HAP-1 (cell line): ENCODE measurements at regions not wholly inside any gene's neighbourhood (a gene's known extent, or its start where the extent isn't known, plus 50 kb on each side); places are given as distances from the start of the nearest gene placed in this dataset.

ENCODE experiments used
- DNase-seq, 2 experiments: peaks; one replicate each; pipeline ENCODE4 v3.0.0-alpha.2; 2016 to 2020; ENCODE audit warnings: low spot score in 2 of 2
- H3K27me3 ChIP-seq: fragments of 250-450 bp; sonication (Bioruptor Pico); 2 replicates; pipeline ENCODE4 v1.5.1; 2020; ENCODE audit warnings: low read depth, mild to moderate bottlenecking, moderate library complexity
- H3K36me3 ChIP-seq: fragments of 250-450 bp; sonication (Bioruptor Pico); replicated peaks from 2 replicates; pipeline ENCODE4 v1.5.1; 2020; ENCODE audit warnings: mild to moderate bottlenecking
- H3K4me1 ChIP-seq: fragments of 250-450 bp; sonication (Bioruptor Pico); 2 replicates; pipeline ENCODE4 v1.5.1; 2020; ENCODE audit warnings: mild to moderate bottlenecking
- H3K4me3 ChIP-seq: fragments of 250-450 bp; sonication (Bioruptor Pico); 2 replicates; pipeline ENCODE4 v1.5.1; 2020; ENCODE audit warnings: mild to moderate bottlenecking, moderate library complexity
- H3K9me3 ChIP-seq: fragments of 250-450 bp; sonication (Bioruptor Pico); 2 replicates; pipeline ENCODE4 v1.5.1; 2020; ENCODE audit warnings: mild to moderate bottlenecking, moderate library complexity
- in situ Hi-C: fragments of 300-500 bp; cut with MboI; formaldehyde crosslinking; loops from 3 replicates; pipeline ENCODE4 v1.14.3; 2020; ENCODE audit warnings: low sequenced_read_pairs, inconsistent platforms, mixed read lengths

DNA sequence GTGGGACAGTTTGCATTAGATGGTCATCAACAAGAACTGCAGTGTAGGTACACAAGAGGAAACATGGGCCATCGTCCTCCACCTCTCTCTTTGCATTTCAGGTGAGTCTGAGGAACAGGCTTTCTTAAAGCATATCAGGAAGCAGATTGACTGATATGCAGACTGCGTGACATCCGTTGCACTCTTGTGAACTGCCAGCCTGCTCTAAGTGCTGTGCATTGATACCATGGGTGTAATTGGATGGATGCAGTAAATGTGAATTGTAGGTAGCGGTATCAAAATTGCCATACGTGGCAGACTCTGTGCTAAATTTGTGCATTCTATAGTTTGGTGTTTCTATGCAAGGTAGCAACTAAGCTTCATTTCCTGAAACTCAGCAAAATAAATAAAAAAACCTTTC, 1008.3 kb downstream of the EFNB2 start:
- Histone ChIP-seq H3K36me3 (no peaks in the 10 kb centered on the region), H3K4me1 (no peaks in the 10 kb centered on the region), H3K27me3 (no peaks in the 10 kb centered on the region), H3K9me3 (no peaks in the 10 kb centered on the region), H3K4me3 (no peak overlapping the region)
- DNase-seq: no peak
- in situ Hi-C loops: no loop called here

DNA sequence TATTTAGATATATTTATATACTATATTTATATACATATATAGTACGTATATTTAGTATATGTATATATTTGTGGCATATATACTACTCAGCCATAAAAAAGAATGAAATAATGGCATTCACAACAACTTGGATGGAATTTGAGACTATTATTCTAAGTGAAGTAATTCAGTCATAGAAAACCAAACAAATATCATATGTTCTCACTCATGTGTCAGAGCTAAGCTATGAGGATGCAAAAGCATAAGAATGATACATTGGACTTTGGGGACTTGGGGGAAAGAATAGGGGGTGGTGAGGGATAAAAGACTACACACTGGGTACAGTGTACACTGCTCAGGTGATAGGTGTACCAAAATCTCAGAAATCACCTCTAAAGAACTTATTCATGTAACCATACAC, 1015.7 kb downstream of the EFNB2 start:
- Histone ChIP-seq H3K27me3 (no peaks in the 10 kb centered on the region), H3K36me3 (no peaks in the 10 kb centered on the region), H3K4me3 (no peak overlapping the region), H3K4me1 (no peaks in the 10 kb centered on the region), H3K9me3 (no peaks in the 10 kb centered on the region)
- in situ Hi-C loops: no loop called here
- no peak for DNase-seq

DNA sequence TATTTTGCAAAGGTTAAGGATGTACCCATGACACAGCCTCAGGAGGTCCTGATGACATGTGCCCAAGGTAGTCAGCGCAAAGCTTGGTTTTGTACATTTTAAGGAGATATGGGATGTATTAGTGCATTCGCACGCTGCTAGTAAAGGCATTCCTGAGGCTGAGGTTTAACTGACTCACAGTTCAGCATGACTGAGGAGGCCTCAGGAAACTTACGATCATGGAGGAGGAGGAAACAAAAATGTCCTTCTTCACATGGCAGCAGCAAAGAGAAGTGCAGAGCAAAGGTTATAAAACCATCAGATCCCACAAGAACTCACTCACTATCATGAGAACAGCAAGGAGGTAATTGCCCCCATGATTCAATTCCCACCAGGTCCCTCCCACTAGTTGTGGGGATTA, 1017.4 kb downstream of the EFNB2 start:
- Histone ChIP-seq H3K4me3 (no peak overlapping the region), H3K4me1 (no peaks in the 10 kb centered on the region), H3K36me3 (no peaks in the 10 kb centered on the region), H3K27me3 (no peaks in the 10 kb centered on the region), H3K9me3 (no peaks in the 10 kb centered on the region)
- no peak for DNase-seq
- in situ Hi-C loops: no loop called here

DNA sequence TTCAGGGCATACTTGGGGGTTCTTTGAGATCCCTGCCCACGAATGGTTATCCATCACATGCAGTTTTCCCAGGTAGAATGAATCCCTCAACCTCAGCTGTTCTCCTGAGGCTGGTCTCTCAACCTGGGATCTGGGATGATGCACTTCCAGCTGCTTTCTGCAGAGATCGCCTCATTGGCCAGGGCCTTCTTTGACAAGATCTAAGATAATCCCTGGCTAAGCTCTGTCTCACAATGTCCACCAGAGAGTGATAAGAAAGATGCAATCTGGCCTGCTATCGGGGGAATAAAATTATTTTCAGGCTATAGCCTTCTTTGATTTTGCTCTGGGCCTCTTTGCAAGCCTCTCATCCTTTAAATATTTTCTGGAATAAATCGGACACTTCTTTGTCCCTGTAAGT, 1021.1 kb downstream of the EFNB2 start:
- no peak for DNase-seq
- no peaks in the 10 kb centered on the region for H3K36me3 ChIP-seq
- no peaks in the 10 kb centered on the region for H3K9me3 ChIP-seq
- no peaks in the 10 kb centered on the region for H3K4me1 ChIP-seq
- H3K4me3 ChIP-seq: no peak overlapping the region
- in situ Hi-C loops: no loop called here
- H3K27me3 ChIP-seq: no peaks in the 10 kb centered on the region

DNA sequence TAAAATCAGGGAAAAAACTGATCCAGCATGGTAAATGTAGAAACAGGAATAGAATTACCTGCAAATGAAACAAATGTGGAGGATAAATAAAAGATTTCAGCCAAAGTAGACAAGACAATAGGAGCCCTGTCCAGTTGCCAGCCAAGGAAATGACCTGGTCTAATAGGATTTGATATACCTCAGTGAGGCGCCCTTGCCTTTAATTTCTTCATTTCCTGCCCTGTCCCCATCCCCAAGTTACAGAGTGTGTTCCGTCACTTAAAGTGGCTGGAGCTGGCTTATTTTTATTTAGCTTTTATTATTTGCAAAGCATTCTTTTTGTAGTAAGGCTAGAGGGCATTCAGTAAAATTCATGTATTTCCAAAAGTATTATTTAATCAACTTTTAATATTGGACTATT, 1022.0 kb downstream of the EFNB2 start:
- no peak for DNase-seq
- Histone ChIP-seq H3K9me3 (no peaks in the 10 kb centered on the region), H3K36me3 (no peaks in the 10 kb centered on the region), H3K27me3 (no peaks in the 10 kb centered on the region), H3K4me3 (no peak overlapping the region), H3K4me1 (no peaks in the 10 kb centered on the region)
- in situ Hi-C loops: no loop called here

DNA sequence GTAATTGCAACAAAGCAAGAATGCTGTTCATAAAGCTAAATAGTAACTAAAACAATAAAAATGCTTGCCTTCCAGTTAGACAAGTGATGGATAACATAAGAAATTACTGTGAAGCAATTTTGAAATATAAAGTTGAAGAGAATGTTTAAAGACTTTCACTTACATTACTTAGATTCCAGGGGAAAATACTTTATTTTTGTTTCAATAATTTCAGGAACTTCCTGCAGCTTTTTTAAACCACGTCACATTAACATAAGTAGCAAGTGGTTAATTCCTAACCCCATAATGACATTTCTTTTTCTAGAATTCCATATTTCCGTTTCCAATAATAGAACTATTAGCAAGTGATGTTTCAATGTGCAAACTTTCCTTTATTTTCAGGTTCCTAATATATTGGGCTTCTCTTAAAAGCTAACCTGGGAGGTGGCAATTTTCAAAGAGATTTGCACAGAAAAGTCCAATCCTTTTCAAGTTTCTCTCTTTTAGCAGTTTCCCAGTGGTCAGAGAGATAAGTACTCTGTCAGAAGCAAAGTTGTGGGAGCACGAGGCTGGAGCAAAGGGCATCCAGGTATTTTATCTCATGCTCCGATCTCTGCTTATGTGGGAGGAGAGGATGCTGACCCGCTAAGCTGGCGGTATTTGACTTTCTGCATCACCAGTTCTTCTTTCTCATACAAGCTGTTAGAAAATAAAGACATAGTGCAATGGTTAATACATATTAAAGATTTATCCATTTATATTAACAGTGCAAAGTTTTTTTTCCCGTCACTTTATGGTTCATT, 1025.3 kb downstream of the EFNB2 start:
- Histone ChIP-seq H3K27me3 (no peaks in the 10 kb centered on the region), H3K4me3 (no peak overlapping the region), H3K36me3 (no peaks in the 10 kb centered on the region), H3K4me1 (no peaks in the 10 kb centered on the region), H3K9me3 (no peaks in the 10 kb centered on the region)
- in situ Hi-C loops: no loop called here
- DNase-seq: no peak

DNA sequence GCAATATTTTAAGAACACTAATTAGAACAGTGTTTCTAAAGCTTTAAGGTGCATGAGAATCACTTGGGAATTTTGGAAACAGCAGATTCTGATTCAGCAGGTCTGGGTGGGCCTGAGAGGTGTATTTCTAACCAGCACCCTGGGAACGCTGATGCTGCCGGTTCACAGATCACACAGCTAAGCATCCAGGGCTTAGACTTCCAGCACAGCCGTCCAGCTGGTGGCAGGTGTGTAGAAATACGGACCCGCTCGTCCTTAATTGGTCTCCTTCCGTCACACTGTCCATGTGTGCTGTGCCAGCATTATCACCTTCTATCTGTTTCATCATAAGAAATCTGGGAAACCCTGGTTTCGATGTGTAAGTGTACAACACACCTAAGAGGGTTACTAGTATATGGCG, 1029.0 kb downstream of the EFNB2 start:
- no peak overlapping the region for H3K4me3 ChIP-seq
- in situ Hi-C loops: no loop called here

DNA sequence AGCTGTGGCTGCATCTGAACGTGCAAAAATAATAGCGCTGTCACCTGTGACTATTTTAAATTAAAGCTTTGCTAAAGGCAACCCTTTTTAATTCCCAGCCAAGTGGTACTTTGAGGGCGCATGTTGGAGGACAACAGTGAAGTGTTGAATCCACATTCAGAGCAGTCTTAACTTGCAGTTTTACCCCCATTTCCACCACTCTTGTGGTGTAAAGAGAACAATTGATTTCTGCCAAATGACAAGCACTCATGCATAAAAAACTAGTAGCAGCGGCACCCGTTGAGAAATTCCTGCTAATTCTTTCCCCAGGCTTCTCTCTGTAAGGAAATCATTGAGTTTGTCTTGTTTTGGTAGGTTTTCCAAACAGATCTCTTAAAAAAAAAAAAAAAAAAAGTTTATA, 1033.3 kb downstream of the EFNB2 start:
- in situ Hi-C loops: no loop called here

More for the DNA sequence above, 1029.0 kb downstream of the EFNB2 start:
- Histone ChIP-seq H3K9me3 (no peaks in the 10 kb centered on the region), H3K27me3 (no peaks in the 10 kb centered on the region), H3K36me3 (no peaks in the 10 kb centered on the region), H3K4me1 (no peaks in the 10 kb centered on the region)
- DNase-seq: no peak

DNA sequence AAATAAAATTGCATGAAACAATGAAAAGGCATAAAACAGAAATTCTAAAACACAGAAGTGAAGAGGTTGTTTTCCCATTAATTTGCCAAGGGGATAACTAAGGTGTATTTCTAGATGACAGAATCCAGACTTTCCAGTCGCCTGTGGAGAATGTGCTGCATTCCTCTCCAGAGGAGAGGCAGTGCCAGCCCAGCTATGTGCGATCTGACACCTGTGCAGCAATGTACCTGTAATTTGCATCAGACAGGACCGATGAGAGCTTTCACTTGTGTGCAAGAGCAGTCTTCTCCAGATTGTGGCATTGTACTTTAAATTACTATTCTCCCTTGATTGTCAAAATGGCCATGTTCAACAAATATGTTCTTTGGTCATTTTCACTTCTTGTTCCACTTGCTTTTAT, 1037.9 kb downstream of the EFNB2 start:
- Histone ChIP-seq H3K4me3 (no peak overlapping the region), H3K36me3 (no peaks in the 10 kb centered on the region), H3K9me3 (no peaks in the 10 kb centered on the region), H3K27me3 (no peaks in the 10 kb centered on the region), H3K4me1 (no peaks in the 10 kb centered on the region)
- no peak for DNase-seq
- in situ Hi-C loops: no loop called here

More for the DNA sequence above, 1033.3 kb downstream of the EFNB2 start:
- H3K4me1 ChIP-seq: no peaks in the 10 kb centered on the region
- H3K4me3 ChIP-seq: no peak overlapping the region
- no peaks in the 10 kb centered on the region for H3K27me3 ChIP-seq
- no peak for DNase-seq
- no peaks in the 10 kb centered on the region for H3K36me3 ChIP-seq
- no peaks in the 10 kb centered on the region for H3K9me3 ChIP-seq

DNA sequence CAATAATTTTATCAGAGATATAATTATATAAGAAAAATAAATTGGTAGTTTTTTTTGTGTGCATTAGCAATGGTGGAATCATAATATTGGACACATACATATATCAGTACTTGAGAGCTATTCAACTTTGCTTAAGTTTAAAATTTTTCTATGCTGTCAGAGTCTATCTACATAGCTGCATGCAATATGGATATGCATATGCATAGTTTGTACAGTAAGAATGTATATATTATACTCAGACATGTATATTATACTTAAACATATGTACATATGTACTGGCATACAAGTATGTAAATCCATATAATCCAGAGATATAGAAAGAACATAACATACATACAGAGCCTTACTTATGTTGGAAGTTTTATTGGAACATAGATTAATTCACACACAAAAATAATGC, 1043.2 kb downstream of the EFNB2 start:
- Histone ChIP-seq H3K4me1 (no peaks in the 10 kb centered on the region), H3K9me3 (no peaks in the 10 kb centered on the region), H3K36me3 (no peaks in the 10 kb centered on the region), H3K4me3 (no peak overlapping the region), H3K27me3 (no peaks in the 10 kb centered on the region)
- DNase-seq: no peak
- in situ Hi-C loops: no loop called here

DNA sequence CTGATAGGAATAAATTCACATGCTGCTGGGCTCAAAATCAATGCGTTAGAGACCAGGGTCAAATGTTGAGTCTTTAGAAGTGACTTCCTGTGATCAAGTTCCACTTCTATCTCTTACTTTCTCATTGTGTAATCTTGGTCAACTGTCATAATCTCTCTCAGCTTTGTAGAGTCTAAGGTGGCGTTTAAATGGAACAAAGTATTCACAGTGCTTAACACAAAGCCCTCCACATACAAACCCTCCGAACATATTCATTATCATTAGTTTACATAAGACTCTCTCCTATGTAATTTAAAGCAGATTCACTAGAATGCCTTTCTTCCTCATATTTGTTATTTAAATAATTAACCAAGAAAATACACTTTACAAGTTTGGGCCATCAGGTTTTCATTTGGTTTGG, 1044.1 kb downstream of the EFNB2 start:
- Histone ChIP-seq H3K4me3 (no peak overlapping the region), H3K4me1 (no peaks in the 10 kb centered on the region), H3K36me3 (no peaks in the 10 kb centered on the region), H3K27me3 (no peaks in the 10 kb centered on the region), H3K9me3 (no peaks in the 10 kb centered on the region)
- in situ Hi-C loops: no loop called here
- DNase-seq: no peak

DNA sequence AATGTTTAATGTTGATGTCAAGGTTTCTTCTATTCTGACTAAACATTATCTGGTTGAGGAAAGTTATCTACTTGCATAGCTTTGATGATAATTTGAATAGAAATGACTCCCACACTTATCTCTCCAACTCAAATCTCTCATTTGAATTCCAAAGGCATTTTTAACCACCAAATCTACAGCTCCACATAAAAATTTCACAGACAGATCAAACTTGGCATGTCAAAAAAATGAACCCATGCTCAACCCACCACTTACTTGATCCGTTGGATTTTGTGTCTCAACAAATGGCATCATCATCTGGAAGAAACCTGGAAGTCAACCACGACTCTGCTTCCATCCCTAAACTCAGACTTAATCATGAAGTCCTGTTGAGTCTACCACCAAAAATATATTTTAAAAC, 1050.4 kb downstream of the EFNB2 start:
- Histone ChIP-seq H3K4me3 (no peak overlapping the region), H3K36me3 (no peaks in the 10 kb centered on the region), H3K4me1 (no peaks in the 10 kb centered on the region), H3K9me3 (no peaks in the 10 kb centered on the region), H3K27me3 (no peaks in the 10 kb centered on the region)
- in situ Hi-C loops: no loop called here
- no peak for DNase-seq

DNA sequence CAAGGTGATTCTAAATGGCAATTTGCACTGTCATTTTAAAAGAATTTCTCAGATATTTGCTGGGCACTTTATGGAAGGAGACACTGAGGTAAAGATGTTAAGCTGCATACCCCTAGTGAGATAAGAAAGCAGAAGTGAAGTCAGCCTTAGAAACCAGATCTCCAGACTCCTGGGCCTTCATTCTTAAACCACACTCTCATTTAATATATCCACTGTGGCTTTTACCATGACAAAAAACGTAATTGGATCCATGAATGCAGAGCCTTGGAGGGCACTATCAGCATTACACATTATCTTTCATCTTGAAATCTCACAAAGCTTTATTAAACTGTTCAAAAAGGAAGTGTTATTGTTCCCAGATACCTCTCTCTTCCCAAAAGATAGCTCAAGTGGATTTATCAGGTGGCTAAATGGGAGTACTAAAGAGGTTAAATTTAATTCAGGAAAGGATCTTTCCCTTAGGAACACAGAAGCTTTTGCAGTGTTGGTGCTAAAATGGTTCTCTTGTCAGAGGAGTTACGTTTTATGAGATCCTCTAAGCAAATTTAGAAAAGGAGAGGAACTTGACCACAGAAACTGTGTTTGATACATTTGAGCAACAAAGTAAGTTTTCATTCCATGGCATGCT, 1060.4 kb downstream of the EFNB2 start:
- no peak overlapping the region for H3K4me3 ChIP-seq
- in situ Hi-C loops: no loop called here
- H3K27me3 ChIP-seq: no peaks in the 10 kb centered on the region
- H3K4me1 ChIP-seq: no peaks in the 10 kb centered on the region
- no peaks in the 10 kb centered on the region for H3K36me3 ChIP-seq
- H3K9me3 ChIP-seq: no peaks in the 10 kb centered on the region
- DNase-seq: no peak

DNA sequence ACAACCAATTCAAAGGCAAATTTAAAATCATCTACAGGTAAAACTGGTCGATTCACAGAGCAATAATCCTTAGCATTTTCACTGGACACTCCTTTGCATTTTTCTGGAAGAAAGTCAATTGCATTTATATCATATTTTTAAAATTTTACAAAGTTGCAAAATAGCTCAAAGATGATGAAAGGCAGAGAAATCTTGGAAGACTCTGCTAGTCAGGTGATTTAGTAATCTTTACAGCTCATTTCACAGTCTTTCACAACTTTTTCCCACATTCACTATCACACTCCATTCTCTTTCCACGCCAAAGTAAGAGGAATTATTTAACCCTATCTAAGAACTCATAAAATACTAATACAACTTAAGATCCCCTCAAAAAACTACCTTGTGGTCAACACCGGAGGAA, 1063.8 kb downstream of the EFNB2 start:
- in situ Hi-C loops: no loop called here
- no peaks in the 10 kb centered on the region for H3K36me3 ChIP-seq

DNA sequence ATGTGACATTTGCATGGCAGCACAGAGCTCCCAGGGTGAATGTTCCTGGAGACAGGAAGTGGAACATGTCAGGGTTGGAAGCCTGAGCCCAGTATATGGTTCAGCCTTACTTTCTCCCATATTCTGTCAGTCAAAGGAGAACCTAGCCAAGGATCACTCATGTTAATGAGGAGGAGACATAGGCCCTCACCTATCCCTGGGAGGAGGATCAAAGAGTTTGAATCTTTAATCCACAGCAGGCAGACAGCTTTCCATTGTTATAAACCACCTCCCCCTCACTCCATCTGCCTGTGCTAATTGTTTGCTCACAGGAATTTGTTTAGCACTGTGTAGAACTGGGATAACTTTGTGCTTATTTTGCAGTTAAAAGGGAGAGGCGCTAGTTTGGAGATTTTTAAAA, 1069.1 kb downstream of the EFNB2 start:
- Histone ChIP-seq H3K9me3 (no peaks in the 10 kb centered on the region), H3K4me3 (no peak overlapping the region), H3K27me3 (no peaks in the 10 kb centered on the region), H3K36me3 (no peaks in the 10 kb centered on the region), H3K4me1 (no peaks in the 10 kb centered on the region)
- in situ Hi-C loops: no loop called here
- no peak for DNase-seq

More for the DNA sequence above, 1063.8 kb downstream of the EFNB2 start:
- no peak for DNase-seq
- H3K4me3 ChIP-seq: no peak overlapping the region
- H3K27me3 ChIP-seq: no peaks in the 10 kb centered on the region
- H3K9me3 ChIP-seq: no peaks in the 10 kb centered on the region
- H3K4me1 ChIP-seq: no peaks in the 10 kb centered on the region
